ENCODE measurements at regions not wholly inside any gene's neighbourhood (a gene's known extent, or its start where the extent isn't known, plus 50 kb on each side); places are given as distances from the start of the nearest gene placed in this dataset.

DNA sequence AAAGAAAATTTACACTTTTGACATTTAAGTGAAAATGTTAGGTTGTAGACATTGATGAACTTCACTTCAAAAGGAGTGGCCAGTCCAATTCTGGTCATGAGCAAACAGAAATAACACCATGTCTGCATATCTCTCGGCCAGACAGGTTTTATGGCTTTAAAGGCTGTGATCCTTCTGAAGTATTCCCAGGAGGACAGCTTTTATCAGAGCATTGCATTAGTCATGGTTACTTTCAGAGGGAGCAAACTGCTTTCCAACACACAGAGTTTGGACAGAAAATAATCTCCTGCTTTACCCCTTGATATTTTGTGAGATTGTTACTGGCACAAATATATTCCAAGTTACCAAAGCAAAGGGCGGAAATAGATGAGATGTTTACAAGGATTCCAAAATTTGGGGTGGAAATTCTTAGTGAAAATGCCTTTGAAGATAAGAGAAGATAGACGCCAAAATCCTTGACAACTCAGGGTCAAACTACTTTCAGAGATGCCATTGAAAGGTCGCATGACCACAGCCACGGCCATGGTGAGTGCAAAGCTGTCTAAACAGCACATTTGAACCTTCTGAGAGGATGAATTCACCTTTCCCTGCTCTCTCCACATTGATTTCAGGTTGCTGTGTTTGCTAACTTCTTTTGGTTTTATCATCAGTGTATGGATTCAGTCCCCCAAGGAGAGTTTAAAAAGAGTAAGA lies 584.5 kb upstream of the SGCG start:
- FAIRE-seq: no peak
- DNase-seq (ENCODE audit: insufficient read length, low spot score): no peak
- no peak for TF ChIP-seq POLR2A (IDR thresholded peaks at IDR 0.05; ENCODE audit: low read depth, low read length)

DNA sequence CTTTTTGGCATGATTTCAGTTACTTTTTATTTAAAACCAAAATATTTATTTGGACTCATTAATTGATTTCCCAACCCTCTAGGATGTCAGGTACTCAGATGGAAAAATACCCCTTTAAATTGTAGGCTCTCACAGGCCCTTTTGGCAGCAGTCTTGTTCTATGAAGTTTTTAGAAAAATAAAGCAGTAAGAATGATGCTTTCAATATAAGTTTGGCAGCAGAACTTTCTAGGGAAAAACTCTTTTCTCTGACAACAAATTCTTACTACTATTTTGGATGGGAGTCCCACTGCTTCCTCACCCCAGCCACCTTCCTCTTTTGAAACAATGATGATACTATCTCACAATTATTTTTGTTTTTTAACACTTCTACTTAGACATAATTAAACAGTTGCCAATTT lies 581.6 kb upstream of the SGCG start:
- DNase-seq (ENCODE audit: insufficient read length, low spot score): no peak
- TF ChIP-seq POLR2A (IDR thresholded peaks at IDR 0.05; ENCODE audit: low read depth, low read length): no peak
- FAIRE-seq: no peak

DNA sequence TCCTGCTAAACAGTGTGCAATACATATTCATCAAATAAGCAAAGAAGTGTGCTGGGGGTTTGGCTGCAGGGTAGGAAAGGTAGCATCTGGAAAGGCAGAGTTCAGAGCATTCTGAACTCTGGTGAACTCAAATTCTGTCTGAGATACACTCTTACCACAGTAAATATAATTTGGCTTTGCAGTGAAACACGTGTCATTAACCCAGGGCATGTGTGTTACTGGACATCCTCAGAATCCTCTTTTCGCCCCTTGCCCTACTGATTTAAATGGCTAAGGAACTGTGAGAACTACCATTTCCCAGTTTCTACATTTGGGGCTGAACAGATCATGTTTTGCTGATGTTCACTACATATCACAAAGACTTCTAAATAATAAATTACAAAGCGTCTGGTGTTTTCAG lies 562.8 kb upstream of the SGCG start:
- no peak for DNase-seq (ENCODE audit: insufficient read length, low spot score)
- no peak for FAIRE-seq
- no peak for TF ChIP-seq POLR2A (IDR thresholded peaks at IDR 0.05; ENCODE audit: low read depth, low read length)

- FAIRE-seq (no peak), DNase-seq (ENCODE audit: insufficient read length, low spot score) (no peak)
- no peak for TF ChIP-seq POLR2A (IDR thresholded peaks at IDR 0.05; ENCODE audit: low read depth, low read length)
Measured at GRCh38 chr13:22625691-22626090, 555.1 kb upstream of the SGCG start.

DNA sequence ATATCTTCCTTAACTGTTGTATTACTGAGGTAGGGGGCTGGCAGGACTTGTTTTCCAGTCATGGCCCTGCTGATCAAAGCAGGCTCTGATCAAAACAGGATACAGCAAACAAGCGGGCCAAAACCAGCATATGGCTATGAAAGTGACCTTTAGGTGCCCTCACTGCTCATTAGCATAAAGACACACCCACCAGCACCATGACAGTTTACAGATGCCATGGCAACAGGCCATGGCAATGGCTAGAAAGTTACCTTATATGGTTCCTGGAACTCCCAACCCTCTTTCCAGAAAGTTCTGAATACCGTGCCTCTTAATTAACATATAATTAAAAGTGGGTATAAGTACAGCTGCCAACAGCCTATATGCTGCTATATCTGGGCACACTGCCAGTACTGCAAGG lies 551.4 kb upstream of the SGCG start:
- no peak for FAIRE-seq
- no peak for DNase-seq (ENCODE audit: insufficient read length, low spot score)
- TF ChIP-seq POLR2A (IDR thresholded peaks at IDR 0.05; ENCODE audit: low read depth, low read length): no peak

DNA sequence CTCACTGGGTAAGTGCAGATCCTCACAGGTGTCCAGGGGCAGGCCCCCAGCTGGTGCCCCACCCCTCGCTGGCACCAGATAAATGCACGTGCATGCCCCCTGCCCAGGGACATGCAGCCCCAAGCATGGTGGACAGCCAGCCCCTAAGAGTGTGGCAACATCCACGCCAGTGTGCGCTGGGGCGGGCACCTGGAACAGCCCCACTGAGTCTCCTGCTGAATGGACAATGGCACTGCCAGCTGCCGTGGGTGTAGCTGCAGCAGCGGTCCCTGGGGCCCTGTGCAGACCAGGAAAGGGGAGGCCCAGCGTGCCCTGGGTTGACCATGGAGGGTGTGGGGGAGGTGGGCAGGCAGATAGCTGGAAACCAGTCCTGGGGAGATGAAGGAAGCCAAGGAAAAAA lies 538.7 kb upstream of the SGCG start:
- DNase-seq (ENCODE audit: insufficient read length, low spot score): no peak
- FAIRE-seq: no peak
- TF ChIP-seq POLR2A (IDR thresholded peaks at IDR 0.05; ENCODE audit: low read depth, low read length): no peak

GRCh38 chr13:22644941-22645340 lies 535.8 kb upstream of the SGCG start:
- TF ChIP-seq POLR2A (IDR thresholded peaks at IDR 0.05; ENCODE audit: low read depth, low read length): no peak
- DNase-seq (ENCODE audit: insufficient read length, low spot score) (no peak), FAIRE-seq (no peak)

DNA sequence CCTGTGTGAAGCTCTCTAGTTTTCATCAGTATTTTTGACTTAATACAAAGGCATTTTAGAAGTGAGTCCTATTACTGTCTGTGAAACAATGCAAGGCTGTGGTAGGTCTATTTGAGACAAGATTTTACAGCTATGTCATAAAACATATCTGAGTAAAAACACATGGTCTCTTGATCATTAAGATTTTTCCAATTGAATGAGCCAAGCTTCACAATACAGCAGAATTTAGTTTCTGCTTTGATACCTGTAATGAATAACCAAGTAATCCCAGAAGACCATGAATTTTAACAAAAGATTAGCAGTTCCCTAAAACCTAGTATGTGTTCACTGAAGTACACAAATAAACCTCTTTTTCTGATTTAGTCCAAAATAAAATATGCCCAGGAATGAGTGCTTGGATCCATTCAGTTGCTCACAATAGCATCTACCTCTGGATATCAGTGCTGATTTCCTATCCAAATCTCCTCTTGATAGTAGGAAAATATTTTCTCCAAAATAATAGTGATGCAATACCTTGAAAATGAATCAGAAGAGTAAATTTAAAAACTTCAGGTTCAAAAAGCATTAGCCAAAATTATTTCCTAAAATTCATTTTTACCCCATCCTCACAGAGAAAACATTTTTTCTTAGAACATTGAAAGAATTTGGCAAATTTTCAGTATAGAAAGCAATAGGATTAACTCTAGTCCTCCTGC lies 533.5 kb upstream of the SGCG start:
- DNase-seq (ENCODE audit: insufficient read length, low spot score) (no peak), FAIRE-seq (no peak)
- no peak for TF ChIP-seq POLR2A (IDR thresholded peaks at IDR 0.05; ENCODE audit: low read depth, low read length)

- TF ChIP-seq POLR2A (IDR thresholded peaks at IDR 0.05; ENCODE audit: low read depth, low read length): no peak
- DNase-seq (ENCODE audit: insufficient read length, low spot score) (no peak), FAIRE-seq (no peak)
Measured at GRCh38 chr13:22648320-22648801, 532.4 kb upstream of the SGCG start.

DNA sequence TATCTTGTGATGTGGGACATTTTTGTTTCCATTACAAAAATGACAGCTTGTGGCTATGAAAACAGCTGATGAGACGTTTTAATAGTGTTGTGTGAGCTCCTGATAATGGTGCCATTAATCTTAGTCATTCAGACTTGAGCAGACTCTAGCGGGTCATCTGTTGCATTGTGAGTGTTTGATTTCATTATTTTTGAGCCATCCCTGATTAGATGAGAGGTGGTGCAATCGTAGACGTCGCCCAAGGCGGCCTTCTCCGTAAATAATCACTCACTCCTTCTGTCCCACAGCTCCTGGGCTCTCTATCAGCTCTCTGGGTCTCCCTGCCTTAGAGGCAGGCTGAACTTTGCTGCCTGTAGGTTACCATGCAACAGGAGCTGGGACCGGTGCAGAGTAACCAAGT lies 528.0 kb upstream of the SGCG start:
- TF ChIP-seq POLR2A (IDR thresholded peaks at IDR 0.05; ENCODE audit: low read depth, low read length): no peak
- DNase-seq (ENCODE audit: insufficient read length, low spot score) (no peak), FAIRE-seq (no peak)

DNA sequence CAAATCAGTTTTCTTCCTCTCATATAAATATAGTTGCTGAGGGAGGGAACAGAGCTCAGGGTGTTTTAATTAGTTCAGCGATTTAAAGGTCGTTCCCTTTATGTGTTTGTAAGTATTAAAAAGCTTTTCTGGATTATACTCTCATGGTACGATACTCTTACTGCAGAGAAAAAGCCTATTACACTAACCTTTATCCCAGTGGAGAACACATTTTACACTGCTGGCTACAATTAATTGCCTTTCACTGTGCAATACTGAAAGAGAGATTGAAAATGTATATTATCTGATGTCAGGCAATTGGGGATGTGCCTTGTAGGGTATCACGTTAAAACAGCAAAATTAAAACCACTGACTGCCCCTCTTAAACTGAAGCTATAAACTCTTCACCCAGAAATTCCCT lies 526.9 kb upstream of the SGCG start:
- DNase-seq (ENCODE audit: insufficient read length, low spot score) (no peak), FAIRE-seq (no peak)
- TF ChIP-seq POLR2A (IDR thresholded peaks at IDR 0.05; ENCODE audit: low read depth, low read length): no peak

DNA sequence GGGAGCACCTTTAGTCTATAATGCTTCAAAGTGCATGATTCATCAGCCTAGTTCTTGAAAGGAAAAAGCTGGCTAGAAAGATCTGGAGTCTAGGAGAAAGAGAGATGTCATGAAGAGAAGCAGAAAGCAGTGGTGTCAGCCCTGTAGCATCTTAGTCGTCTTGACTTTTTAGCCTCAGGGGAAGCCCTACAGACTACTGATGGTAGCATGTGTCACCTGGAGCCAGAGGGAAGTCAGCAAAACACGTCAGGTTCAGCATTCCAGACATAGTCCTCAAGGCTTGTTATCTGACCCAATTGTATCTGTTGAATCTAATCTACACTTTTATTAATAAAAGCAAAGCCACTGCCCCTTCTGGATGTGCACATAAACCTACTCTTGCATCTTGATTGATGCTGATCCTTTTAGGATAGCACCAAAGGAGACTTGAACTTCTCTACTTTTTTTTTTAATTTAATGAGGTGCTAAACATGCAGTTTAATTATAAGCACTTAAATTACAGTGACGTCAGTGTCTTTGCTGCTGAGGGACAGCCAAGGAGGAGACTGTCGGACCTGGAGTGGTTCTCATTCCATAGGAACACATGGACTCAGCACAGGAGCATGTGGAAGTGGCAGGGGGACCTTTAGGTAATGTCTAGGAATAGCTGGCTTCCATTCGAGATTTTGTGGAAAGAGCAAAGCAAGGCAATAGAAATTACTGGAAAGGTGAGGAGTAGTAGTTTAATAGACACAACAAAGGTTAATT lies 525.5 kb upstream of the SGCG start:
- DNase-seq (ENCODE audit: insufficient read length, low spot score) (no peak), FAIRE-seq (no peak)
- TF ChIP-seq POLR2A (IDR thresholded peaks at IDR 0.05; ENCODE audit: low read depth, low read length): no peak

GRCh38 chr13:22662771-22663170 lies 518.0 kb upstream of the SGCG start:
- FAIRE-seq (no peak), DNase-seq (ENCODE audit: insufficient read length, low spot score) (no peak)
- TF ChIP-seq POLR2A (IDR thresholded peaks at IDR 0.05; ENCODE audit: low read depth, low read length): no peak

- DNase-seq (ENCODE audit: insufficient read length, low spot score): no peak
- TF ChIP-seq POLR2A (IDR thresholded peaks at IDR 0.05; ENCODE audit: low read depth, low read length): no peak
Measured at GRCh38 chr13:22665506-22665905, 515.3 kb upstream of the SGCG start.

More at GRCh38 chr13:22665506-22665905, 515.3 kb upstream of the SGCG start:
- no peak for FAIRE-seq
